Kasumi-1 (cell line): ENCODE measurements at regions not wholly inside any gene's neighbourhood (a gene's known extent, or its start where the extent isn't known, plus 50 kb on each side); places are given as distances from the start of the nearest gene placed in this dataset.
"Not testable (repeated sequence)": the region's sequence is repeated elsewhere in the genome, so short reads cannot be mapped to it uniquely, and the experiment has no call there.

ENCODE experiments used
- DNase-seq, 2 experiments: peaks; one replicate each; lab custom pipeline; 2025; lab: John Stamatoyannopoulos, UW

DNA sequence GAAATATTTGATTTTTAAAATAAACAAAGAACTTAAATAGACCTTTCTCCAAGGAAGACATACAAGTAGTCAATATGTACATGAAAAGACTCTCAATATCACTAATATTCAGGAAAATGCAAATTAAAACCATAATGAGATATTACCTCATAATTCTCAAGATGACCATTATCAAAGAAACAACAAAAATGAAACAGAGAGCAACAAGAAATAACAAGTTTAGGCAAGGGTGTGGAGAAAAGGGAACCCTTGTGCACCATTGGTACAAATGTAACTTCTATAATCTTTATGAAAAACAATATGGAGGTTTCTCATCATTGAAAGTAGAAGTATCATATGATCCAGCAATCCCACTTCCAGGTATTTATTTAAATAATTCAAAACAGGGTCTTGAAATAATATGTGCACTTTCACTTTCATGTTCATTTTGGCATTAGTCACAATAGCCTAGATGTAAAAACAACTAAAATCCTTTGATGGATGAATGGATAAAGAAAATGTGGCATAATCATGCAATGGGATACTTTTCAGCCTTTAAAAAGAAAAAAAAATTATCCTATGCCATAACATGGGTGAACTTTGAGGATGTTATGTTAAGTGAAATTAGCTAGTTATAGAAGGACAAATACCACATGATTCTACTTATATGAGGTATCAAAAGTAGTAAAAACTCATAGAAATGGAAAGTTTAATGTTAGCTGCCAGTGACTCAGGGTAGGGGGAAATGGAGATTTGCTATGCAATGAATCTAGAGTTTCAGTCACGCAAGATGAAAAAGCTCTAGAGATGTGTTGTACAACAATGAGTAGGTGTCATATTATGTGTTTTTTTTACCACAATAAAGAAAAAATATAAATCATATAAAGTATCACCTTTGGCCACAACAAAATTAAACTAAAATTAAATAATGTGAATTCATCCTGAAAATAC lies 114.5 kb upstream of the LYPLAL1 start:
- DNase-seq: no peak

DNA sequence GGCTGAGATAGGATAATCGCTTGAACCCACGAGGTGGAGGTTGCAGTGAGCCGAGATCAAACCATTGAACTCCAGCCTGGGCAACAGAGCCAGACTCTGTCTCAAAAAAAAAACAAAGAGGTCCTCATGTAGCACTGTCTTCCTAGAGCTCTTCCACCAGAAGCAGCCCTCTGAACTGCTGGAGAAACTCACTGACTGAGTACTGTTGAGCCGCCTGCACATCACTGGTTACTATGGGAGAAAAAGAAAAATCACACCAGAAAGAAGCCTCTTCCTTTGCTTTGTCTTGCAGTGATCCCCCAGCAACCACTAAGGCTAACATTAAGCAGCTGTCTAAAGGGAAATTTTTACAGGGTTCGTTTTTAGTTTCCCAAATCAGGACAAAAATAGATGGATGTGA lies 112.9 kb upstream of the LYPLAL1 start:
- no peak for DNase-seq

DNA sequence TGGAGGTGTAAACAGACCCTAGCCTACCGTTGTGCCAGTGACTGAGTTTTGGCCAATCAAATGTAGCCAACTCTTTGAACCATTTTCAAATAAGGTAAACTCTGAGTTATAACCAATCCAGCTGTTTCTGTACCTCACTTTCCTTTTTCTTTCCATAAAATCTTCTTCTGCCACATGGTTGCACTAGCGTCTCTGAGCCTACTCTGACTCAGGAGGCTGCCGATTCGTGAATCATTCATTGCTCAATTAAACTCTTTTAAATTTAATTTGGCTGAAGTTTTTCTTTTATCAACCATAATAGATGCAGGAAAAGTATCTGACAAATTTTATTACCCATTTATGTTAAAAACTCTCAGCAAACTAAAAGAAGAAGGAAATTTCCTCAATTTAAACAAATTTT lies 111.5 kb upstream of the LYPLAL1 start:
- DNase-seq: no peak

DNA sequence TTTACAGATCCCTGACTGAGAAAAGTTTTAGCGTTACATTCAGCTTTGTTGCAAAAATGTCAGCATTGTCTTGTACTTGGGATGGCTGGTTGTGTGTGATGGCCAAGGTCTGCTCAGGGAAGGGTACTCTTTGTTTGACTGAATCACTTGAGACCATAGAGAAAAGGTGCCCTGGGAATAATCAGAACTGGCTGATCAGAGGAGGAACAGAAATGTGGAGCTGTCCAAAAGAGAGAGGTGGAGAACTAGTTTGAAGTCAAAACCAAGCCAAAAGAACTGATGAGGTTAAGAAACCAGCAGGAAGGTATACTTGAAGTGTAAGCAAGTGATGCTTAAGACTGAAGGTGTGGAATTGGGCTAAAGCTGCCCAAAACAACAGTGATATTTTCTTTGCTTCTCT lies 107.6 kb upstream of the LYPLAL1 start:
- DNase-seq: no peak

DNA sequence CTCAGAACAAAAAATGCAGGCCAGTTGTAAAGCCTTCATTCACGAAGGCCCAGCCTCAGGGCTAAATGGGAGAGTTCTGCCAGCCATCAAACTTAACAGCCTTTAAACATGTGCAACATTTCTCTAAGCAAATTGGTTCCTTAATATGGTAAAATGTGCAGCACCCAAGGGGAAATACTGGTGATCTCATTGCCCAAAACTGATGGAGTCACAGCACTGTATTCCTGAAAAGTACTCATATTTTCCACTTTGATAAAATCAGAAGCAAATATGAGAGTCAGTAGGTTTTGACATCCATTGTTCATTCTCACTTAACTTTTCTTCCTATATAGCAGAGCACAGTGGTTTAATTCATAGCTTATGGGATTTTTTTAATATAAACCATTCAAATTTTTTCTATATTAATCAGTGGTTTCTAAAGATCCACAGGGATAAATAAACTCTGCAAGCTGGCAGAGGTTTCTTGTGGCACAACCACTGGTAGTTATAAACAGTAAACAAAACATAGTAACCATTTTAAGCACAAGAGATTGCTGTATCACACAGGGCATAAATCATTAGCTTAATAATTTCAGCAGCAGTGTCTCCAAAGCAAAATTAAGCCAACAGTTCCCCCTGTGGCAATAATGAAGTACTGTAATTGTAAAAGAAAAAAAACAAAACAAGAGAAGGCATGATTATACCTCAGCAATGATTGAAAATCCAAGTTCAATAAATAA lies 106.9 kb upstream of the LYPLAL1 start:
- peak; percentile 36 to 64 for DNase-seq

DNA sequence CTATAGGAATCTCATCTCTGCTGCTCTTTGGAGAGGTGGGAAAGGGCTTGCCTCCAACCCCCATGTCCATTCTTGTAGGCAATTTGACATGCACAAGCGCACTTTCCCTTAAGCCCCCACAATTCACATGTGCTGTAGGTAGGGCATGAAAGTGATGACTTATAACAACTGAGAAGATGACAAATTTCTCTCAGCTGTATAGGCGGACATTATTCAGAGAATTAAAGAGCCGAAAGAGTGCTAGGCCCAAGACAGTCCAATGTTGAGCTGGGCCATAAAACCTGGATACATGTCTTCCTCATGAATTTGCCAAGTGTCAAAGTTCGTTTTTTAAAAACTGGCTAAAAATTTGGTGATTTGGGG lies 106.3 kb upstream of the LYPLAL1 start:
- no peak for DNase-seq

DNA sequence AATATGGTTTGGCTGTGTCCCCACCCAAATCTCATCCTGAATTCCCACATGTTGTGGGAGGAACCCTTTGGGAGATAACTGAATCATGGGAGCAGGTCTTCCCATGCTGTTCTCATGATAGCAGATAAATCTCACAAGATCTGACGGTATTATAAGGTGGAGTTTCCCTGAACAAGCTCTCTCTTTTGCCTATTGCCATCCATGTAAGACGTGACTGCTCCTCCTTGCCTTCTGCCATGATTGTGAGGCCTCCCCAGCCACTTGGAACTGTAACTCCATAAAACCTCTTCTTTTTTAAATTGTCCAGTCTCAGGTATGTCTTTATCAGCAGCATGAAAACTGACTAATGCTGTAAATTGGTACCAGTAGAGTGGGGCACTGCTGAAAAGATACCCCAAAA lies 103.3 kb upstream of the LYPLAL1 start:
- not testable (repeated sequence) for DNase-seq

DNA sequence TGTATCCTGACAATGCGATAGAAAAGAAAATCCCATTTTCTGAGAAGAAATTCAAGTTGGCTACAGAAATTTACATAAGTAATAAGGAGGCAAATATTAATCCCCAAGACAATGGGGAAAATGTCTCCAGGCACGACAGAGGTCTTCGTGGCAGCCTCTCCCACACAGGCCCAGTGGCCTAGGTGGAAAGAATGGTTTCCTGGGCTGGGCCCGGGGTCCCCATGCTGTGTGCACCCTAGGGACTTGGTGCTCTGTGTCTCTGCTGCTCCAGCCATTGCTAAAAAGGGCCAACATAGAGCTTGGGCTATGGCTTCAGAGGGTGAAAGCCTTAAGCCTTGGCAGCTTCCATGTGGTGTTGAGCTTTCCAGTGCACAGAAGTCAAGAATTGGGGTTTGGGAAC lies 102.5 kb upstream of the LYPLAL1 start:
- DNase-seq: no peak

DNA sequence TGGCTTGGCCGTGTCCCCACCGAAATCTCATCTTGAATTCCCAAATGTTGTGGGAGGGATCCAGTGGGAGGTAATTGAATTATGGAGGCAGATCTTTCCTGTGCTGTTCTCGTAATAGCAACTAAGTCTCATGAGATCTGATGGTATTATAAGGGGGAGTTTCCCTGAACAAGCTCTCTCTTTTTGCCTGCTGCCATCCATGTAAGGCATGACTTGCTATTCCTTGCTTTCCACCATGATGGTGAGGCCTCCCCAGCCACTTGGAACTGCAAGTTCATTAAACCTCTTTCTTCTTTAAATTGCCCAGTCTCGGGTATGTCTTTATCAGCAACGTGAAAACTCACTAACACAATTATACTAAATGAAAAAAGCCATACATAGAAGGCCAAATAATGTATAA lies 101.3 kb upstream of the LYPLAL1 start:
- no peak for DNase-seq

DNA sequence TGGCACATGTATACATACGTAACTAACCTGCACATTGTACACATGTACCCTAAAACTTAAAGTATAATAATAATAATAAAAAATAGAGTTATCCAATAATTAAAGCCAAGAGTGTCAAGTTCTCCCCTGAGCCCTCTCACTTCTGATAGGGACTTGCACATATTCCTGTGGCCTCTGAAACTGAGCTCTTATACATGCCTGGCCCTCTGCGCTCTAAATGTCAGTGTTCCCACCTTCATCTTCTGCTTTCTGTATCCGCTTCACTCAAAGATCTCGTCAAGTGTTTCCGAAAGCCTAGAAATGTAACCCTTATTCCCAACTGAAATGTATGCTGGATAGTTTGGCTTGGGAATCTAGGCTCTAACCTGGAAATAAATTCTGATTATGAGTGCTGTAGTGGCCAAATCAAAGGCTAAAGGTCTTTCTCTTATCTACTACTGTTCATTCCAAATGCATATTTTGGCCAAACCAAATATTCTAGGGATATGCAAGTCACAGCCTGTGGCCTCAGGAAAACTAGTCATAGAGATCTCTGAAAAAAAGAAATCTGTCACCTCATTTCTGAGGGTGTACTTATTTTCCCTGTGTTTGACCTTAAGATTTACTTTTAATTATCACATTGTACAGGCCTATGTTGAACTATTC lies 99.5 kb upstream of the LYPLAL1 start:
- no peak for DNase-seq

DNA sequence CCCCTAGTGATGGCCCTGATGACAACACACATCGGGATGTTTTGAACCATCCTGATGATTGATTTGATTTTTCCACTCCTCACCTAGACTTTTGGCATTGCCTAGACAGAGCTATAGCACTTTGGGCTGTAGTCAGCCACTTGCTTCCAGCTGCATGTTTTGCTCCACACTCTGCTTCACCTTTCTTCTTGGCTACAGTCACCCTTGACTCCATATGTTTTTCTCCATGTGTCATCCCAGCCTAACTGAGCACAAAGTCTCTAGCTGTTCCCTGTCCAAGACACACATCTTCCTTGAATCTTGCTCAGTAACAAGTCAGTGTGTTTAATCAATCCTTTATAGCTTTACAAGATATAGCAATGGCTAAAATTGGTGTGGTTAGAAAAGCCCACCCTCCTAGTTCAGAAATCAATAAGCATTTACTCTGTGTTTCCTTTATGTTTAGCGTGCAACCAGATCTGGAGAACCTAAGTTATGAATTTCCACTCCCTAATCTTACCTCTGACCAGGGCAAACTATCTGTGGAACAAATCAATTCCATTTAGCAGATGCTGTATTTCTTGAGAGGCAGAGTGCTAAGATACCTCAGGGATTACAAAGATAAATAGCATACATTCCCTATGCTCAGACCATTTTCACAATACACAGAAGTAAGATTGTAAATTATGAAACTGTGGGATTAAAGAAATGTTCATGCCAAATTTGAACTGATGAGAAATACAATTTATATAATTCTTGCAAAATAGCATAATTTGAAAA lies 98.4 kb upstream of the LYPLAL1 start:
- DNase-seq: no peak

DNA sequence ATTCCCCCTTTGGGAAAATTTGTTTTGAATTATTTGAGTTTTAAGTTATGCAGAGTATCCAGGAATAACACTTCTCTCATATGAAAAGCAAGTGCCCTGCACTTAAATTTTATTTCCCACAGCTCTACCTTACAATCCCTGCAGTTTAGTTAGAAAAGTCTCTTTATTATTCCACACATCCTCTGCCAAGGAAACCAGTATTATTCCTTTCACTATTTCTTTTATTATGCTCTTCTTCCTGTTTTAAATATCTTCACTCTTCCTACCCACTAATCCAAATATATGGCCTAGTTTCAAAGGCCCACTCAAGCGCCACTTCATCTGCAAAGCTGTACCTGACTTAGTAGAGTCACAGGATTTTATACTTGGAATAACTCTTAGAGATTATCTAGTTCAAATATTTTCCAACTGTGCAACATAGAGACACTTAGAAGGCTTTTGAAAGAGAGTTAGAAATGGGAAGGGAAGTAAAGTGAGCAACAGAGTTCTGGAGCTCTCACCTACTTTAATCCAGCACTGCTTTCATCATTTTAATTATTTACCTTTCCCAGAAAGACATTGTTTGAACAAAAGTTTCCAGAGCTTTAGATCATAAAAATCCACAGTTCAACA lies 97.2 kb upstream of the LYPLAL1 start:
- DNase-seq: no peak

DNA sequence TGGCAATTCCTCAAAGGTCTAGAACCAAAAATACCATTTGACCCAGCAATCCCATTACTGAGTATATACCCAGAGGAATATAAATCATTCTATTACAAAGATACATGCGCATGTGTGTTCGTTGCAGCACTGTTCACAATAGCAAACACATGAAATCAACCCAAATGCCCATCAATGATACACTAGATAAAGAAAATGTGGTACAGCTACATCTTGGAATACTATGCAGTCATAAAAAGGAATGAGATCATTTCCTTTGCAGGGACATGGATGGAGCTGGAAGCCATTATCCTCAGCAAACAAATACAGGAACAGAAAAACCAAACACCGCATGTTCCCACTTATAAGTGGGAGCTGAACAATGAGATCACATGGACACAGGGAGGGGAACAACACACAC lies 95.9 kb upstream of the LYPLAL1 start:
- not testable (repeated sequence) for DNase-seq

DNA sequence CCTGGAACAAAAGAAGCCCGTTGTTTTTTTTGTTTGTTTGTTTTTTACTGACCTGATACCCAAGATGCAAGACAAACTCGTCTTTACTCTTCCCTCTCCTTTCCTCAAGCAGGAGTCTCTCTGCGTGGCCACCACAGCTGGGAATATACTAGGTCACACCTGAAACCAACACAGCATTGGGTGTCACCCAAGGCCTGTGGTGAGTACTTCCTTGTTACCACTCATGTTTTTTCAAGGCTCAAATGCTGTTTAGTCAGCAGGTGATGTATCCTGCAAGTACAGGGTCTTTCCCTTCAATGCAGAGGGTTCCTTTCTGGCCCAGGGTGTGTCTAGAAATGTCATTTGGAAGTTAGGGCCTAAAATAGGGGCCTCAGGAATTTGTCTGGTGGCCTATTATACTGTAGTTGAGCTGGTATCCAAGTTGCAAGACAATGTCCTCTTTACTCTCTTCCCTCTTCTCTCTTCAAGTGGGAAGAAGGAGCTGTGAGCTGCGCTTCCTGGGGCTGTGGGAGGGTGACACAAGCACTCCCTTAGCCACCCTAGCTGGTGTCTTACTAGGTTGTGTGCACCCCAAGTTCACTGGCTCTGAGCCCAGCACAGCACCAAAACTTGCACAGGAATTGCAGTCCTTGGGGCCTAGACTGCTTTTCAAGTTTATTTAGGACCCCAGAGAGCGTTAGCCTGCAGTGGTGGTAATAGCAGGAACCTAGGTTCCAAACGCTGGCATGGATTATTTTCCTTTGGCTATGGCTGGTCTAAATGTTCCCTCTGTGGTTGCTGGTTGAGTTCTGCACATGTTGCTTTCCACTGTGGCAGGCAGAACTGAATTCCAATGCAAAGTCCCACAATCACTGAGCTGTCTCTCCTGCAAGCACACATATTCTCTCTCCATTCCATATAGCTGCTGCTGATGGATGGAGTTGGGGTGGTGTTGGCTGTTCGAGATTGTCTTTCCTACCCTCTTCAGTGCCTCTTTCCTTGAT lies 91.4 kb upstream of the LYPLAL1 start:
- DNase-seq: no peak

DNA sequence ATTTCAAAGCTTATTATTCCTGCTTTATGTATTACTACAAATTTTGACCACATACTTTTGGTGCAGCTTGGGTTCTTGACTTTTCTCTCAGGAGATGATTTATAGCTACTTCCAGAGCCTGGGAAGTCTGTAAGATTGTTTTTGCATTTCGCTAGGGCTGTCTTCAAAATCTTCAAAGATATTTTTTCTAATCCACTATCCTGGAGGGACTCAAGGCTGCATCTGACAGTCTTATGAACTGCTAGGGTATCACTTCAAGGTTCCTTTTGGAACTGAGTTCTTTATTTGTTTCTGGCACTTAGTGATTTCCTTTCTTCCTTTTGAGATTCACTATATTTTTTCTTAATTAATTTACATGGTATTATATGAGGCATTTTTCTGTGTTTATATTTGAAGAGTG lies 90.0 kb upstream of the LYPLAL1 start:
- DNase-seq: no peak

DNA sequence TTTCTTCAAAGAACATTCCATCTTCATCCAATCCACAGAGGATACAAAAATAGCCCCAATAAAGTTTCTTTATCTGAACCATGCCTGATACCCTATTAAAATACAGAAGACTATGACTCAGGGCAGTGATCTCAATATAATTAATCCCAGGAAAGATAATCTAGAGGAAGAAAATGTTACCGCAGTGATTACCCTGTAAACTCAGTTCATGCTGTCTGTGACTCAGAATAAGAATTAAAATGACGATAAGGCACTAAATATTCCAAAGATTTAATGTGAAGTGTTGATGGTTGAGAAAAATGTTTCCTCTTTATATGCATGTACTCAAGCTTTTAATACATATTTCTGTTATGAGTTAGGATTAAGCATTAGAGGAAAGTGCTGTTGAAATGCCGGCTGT lies 88.6 kb upstream of the LYPLAL1 start:
- DNase-seq: no peak

DNA sequence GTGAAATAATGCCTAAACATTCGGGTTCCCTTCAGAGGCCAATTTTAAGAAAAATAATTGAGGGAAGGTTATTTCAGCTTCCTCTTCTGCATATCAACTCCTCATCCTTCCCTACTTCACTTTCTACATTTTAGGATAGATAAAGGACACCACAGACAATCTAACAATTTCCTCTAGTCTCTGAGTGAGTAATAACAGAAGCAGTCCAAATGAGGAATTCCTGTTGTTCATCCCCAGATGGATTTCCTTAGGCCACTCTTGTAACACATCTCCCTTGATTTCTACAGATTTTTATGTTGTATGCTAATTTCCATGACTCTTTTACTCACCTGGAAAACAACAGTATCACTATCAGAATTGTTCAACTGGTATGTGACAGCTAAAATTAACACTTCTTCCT lies 87.7 kb upstream of the LYPLAL1 start:
- DNase-seq: peak in 1 of 2 experiments; percentile 10

DNA sequence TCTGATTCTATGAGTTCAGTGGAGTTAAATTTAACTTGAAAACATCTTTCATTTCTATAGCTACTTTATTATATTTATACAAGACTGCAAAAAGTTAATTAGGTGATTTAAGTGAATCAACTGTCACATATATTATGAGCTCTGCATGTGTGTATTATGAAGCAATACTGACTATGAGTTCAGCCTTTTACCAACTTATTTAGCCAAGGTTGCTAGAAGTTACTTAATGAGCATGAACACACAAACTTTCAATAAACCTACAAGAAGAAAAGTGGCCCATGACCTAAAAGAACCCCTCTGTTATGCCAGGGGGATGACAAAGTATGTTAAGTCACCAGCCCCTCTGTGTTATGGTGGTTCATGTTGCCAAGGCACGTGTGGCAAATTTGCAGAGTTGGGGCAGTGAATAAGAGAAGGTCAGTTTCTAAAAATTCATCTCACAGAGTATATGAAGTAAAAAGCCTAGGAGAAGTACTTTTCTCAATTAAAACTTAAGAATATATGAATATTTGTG lies 86.7 kb upstream of the LYPLAL1 start:
- DNase-seq: no peak

DNA sequence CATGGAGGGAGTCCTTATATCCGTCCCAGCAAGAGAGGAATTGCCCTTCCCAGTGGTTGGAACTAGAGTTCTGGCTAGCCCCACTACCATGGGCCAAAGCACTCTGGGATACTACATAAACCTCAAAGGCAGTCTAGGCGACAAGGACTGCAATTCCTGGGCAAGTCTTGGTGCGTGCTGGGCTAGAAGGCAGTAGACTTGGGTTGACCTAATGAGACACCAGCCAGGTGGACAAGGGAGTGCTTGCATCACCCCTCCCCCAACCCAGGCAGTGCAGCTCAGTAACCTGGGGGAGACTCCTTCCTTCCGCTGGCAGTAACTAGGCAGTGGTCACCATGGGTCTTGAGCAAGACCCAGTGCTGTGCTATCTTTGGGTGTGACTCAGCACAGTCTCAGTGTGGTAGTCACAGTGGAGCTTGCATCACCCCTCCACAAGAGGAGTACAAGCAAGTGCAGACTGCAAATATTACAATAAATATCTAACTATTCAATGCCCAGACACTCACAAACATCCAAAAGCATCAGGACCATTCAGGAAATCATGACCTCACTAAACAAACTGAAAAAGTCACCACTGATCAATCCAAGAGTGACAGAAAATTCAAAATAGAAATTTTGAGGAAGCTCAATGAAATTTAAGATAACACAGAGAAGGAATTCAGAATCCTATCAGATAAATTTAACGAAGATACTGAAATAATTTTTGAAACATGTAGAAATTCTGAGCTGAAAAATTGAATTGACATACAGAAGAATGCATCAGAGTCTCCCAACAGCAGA lies 84.7 kb upstream of the LYPLAL1 start:
- peak; percentile 81 to 91 for DNase-seq
